GM12875 (cell line): ENCODE measurements at regions not wholly inside any gene's neighbourhood (a gene's known extent, or its start where the extent isn't known, plus 50 kb on each side); places are given as distances from the start of the nearest gene placed in this dataset.
"Not testable (repeated sequence)": the region's sequence is repeated elsewhere in the genome, so short reads cannot be mapped to it uniquely, and the experiment has no call there.

Source experiments
- H3K4me3 ChIP-seq: one replicate; pipeline ENCODE4 v1.5.1; 2011; ENCODE audit warnings: low read depth, low read length, control low read depth
- TF ChIP-seq, protein P1 (sequence below): IDR thresholded peaks from 2 replicates; pipeline ENCODE4 v1.5.1; 2011; ENCODE audit warnings: low read depth, mild to moderate bottlenecking, control low read depth, inconsistent platforms, low read length, moderate library complexity, borderline replicate concordance; ENCODE audit not compliant: insufficient read depth

DNA sequence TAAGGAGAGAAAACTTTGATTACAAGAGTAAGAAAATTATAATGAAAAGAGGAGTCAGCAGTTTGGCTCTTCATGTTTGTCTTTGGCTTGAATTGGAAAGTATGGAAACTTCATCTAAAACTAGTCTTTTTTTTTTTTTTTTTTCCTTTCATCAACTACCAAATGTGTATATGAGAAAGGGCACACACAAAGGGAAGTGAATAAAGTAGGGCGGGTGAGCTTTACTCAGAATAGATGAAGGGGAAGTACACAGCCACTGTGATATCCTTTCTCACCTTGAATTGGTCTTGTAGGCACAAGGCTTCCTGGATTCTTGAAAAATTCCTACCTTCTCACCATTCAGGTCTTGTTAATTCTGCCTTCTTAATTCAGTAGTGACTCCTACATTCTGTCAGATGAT, 652.3 kb upstream of the KCNMB2 start:
- no peak overlapping the region for H3K4me3 ChIP-seq
- TF ChIP-seq, protein P1, sequence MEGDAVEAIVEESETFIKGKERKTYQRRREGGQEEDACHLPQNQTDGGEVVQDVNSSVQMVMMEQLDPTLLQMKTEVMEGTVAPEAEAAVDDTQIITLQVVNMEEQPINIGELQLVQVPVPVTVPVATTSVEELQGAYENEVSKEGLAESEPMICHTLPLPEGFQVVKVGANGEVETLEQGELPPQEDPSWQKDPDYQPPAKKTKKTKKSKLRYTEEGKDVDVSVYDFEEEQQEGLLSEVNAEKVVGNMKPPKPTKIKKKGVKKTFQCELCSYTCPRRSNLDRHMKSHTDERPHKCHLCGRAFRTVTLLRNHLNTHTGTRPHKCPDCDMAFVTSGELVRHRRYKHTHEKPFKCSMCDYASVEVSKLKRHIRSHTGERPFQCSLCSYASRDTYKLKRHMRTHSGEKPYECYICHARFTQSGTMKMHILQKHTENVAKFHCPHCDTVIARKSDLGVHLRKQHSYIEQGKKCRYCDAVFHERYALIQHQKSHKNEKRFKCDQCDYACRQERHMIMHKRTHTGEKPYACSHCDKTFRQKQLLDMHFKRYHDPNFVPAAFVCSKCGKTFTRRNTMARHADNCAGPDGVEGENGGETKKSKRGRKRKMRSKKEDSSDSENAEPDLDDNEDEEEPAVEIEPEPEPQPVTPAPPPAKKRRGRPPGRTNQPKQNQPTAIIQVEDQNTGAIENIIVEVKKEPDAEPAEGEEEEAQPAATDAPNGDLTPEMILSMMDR: no peak

DNA sequence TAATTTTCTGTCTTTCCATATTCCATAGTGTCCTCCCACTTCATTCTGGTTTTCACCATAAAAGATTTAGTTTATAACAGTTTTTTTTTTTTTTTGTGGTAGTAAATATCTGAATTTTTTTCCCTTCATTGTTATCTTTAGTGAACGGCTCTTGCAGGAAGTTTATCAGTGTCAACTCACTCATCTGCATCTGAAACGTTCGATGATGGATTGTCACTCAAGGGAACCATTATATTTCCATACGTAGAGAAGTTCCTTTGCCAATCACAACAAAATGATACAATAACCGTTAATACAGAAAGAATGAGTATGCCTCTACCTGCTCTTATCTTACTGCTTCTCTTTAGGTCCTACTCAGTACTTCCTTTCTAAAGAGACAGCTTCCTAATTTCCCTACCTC, 651.2 kb upstream of the KCNMB2 start:
- TF ChIP-seq, protein P1: no peak
- no peak overlapping the region for H3K4me3 ChIP-seq

DNA sequence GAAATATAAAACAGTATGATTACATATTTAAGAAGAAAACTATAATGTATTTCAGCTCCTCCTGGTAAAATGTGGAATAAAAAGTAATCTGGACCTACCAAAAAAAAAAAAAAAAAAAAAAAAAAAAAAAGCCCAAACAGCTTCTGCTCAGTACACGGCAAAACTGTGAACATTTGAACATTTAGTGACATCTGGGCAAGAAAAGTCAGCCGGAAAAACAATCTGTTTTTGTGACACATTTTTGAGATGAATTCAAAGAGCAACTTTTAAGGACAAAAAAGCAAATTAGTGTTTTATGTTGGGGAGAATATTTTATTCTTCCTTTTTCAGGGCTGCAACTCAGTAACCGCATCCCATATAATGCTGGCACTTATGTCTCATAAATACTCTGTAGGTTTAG, 649.7 kb upstream of the KCNMB2 start:
- TF ChIP-seq, protein P1: no peak
- H3K4me3 ChIP-seq: no peak overlapping the region

DNA sequence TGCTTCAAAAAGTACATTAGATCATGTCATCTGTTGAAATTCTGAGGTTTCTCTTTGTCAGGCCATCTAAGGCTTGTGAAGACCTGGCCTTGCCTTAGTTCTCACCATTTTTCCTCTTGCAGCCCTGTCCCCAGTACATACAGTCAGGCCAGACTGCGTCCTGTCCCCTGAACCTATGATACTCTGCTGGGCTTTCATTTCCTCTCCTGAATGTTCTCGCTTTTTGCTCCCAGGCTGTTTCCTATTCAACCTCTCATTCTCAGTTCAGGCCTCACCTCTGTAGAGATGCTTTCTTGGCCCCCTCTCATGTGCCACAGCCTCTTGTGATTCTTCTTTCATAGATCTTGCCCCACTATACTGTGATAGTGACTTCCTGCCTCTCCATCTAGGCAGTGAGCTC, 648.8 kb upstream of the KCNMB2 start:
- TF ChIP-seq, protein P1: no peak
- no peak overlapping the region for H3K4me3 ChIP-seq

DNA sequence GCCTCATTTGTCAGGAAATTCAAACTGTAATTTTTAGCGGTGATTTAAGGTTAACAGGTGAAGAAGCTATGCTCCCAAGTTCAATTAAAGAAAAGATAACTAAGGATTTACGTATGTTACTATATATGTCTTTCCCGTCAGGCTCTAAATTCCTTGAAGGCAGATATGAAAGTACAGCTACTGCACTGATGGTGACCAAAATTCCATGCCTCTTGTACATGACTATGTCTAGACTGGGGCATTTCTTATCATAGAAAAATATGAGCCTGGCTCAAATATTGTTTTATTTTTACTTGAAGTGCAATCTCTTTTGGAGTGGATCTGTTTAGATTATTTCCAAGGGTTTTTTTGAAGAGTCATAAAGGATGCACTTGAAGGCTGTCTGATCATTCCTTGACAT, 647.1 kb upstream of the KCNMB2 start:
- TF ChIP-seq, protein P1: no peak
- H3K4me3 ChIP-seq: no peak overlapping the region

DNA sequence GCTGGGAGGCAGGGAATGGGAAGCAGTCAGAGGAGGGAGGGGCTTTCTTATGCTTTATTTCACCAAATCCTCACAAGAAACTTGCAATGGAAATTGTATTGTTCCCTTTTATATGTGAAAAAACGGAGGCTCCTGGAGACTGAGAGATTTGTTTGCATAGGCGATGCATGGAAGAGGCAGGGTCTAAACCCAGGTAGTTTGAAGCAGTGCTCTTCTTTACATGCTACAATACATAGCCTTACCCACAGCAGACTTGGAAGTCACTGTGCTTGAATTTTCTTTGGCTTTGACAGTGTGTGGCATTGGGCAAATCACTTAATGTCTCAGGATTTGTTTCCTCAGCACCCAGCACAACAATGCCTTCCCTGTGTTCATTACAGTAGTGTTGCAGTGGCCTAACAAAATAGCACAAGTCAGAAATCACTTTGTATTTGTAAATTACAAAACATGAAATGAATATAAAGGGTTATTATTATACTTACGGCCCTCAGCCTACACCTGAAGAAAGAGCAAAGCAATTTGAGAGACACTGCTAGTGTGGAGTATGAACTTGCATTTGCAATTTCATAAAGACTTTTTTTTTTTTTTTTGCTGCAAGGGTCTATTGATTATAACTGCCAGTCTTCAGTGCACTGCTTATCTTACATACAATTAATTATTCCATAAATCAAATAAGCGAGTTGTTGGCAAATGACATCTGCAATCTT, 646.4 kb upstream of the KCNMB2 start:
- TF ChIP-seq, protein P1: no peak
- H3K4me3 ChIP-seq: no peak overlapping the region

DNA sequence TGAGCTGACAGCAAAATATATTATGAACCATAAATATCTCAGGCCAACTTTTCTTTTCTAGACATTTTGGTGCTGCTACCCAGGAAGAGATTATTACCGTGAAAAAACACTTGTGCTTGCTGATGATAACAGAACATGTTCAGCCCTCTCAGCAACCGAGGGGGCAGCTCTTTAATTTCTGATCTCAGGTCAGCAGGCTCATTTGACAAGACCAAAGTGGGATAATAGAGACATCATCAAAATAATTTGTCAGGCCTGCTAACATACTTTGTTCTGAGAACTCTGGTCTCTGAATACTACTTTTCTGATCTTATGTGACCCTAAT, 645.9 kb upstream of the KCNMB2 start:
- TF ChIP-seq, protein P1: no peak
- H3K4me3 ChIP-seq: no peak overlapping the region

DNA sequence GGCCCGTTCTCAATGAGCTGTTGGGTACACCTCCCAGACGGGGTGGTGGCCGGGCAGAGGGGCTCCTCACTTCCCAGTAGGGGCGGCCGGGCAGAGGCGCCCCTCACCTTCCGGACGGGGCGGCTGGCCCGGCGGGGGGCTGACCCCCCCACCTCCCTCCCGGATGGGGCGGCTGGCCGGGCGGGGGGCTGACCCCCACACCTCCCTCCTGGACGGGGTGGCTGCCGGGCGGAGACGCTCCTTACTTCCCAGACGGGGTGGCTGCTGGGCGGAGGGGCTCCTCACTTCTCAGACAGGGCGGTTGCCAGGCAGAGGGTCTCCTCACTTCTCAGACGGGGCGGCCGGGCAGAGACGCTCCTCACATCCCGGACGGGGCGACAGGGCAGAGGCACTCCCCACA, 644.7 kb upstream of the KCNMB2 start:
- not testable (repeated sequence) for H3K4me3 ChIP-seq
